ENCODE measurements at regions not wholly inside any gene's neighbourhood (a gene's known extent, or its start where the extent isn't known, plus 50 kb on each side); places are given as distances from the start of the nearest gene placed in this dataset.

- no peak overlapping the region for H3K27ac ChIP-seq
- TF ChIP-seq ZFX (IDR thresholded peaks at IDR 0.05) (no peak), CTCF (conservative IDR thresholded peaks at IDR 0.05) (no peak)
Observed at GRCh38 chr14:86501611-86502010, 971.7 kb downstream of the FLRT2 start.

- no peak overlapping the region for H3K27ac ChIP-seq
- TF ChIP-seq ZFX (IDR thresholded peaks at IDR 0.05) (no peak), CTCF (conservative IDR thresholded peaks at IDR 0.05) (no peak)
Observed at GRCh38 chr14:86491743-86492142, 961.8 kb downstream of the FLRT2 start.

GRCh38 chr14:86481104-86481503 lies 951.2 kb downstream of the FLRT2 start:
- no peak overlapping the region for H3K27ac ChIP-seq
- no peak for TF ChIP-seq CTCF (conservative IDR thresholded peaks at IDR 0.05)
- TF ChIP-seq ZFX (IDR thresholded peaks at IDR 0.05): no peak

GRCh38 chr14:86464341-86464740 lies 934.4 kb downstream of the FLRT2 start:
- TF ChIP-seq ZFX (IDR thresholded peaks at IDR 0.05): no peak
- no peak overlapping the region for H3K27ac ChIP-seq

- TF ChIP-seq ZFX (IDR thresholded peaks at IDR 0.05) (no peak), CTCF (conservative IDR thresholded peaks at IDR 0.05) (peak; percentile 74)
- no peak overlapping the region for H3K27ac ChIP-seq
Observed at GRCh38 chr14:86462193-86462753, 932.3 kb downstream of the FLRT2 start.

GRCh38 chr14:86457481-86458135 lies 927.7 kb downstream of the FLRT2 start:
- no peak overlapping the region for H3K27ac ChIP-seq
- TF ChIP-seq ZFX (IDR thresholded peaks at IDR 0.05) (no peak), CTCF (conservative IDR thresholded peaks at IDR 0.05) (no peak)

GRCh38 chr14:86450085-86450484 lies 920.1 kb downstream of the FLRT2 start:
- no peak overlapping the region for H3K27ac ChIP-seq
- no peak for TF ChIP-seq CTCF (conservative IDR thresholded peaks at IDR 0.05)
- TF ChIP-seq ZFX (IDR thresholded peaks at IDR 0.05): no peak

GRCh38 chr14:86442135-86442534 lies 912.2 kb downstream of the FLRT2 start:
- TF ChIP-seq CTCF (conservative IDR thresholded peaks at IDR 0.05) (no peak), ZFX (IDR thresholded peaks at IDR 0.05) (no peak)
- H3K27ac ChIP-seq: no peak overlapping the region

Measured in C4-2B (cell line).